Fibroblast of skin of back (primary cell): ENCODE measurements at regions not wholly inside any gene's neighbourhood (a gene's known extent, or its start where the extent isn't known, plus 50 kb on each side); places are given as distances from the start of the nearest gene placed in this dataset.

Experiments used
- DNase-seq: peaks from one replicate; pipeline ENCODE4 v3.0.0-alpha.2; 2013

DNA sequence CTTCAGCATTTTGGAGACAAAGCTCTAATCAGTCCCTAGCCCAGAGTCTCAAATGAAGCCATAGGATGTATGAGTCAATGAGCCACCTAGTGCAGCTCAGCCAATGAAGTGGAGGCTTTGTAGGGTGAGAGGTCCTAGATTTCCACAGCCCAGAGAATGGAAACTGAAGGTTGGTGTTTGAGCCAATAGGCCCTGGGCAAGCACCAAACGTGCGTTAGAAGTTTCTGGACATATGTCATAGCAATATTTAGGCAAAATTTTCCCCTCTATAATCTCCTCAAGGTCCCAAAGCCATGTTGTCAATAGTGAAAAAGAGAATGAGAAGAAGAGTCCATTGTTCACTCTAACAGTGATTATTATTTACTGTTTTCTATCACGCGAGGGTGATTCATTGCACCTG is 361.3 kb downstream of the PLPP3 start:
- DNase-seq = no peak

DNA sequence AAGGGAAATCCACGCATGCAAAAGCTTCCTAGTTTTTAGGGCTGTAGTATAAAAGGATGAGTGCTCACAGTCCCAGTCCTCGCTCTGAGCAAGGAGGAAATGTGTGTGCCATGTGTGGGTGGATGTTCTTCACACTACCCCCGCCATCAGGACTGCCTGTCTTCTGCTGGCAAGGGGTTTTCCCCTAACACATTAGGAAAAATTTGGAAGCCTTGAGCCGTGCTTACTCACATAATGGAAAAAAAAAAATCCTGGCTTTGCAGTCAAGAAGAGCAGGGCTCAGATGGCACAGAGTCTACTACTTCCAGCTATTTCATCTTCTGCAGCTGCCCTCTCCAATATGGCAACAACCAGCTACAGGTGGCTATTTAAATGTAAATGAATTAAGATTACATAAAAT is 363.1 kb downstream of the PLPP3 start:
- DNase-seq = peak; percentile 7

GRCh38 chr1:56215771-56216170 is 363.6 kb downstream of the PLPP3 start:
- DNase-seq = peak; percentile 14

DNA sequence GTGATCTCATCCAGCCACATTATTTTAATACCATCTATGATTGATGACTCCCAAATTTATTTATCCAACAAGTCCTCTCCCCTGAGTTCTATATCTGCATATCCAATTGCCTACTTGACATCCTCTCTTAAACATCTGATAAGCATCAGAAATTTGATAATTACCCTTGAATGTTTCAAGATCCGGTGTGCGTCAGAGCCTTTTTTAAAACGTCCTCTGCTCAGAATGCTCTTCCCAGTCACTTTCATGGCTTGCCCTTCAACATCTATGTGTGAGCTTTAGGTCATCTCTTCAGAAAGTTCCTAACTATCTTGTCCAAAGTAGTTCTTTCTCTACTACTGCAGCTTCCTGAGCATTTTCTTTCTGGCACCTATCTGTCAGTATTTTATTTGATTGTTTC is 364.3 kb downstream of the PLPP3 start:
- DNase-seq = no peak

DNA sequence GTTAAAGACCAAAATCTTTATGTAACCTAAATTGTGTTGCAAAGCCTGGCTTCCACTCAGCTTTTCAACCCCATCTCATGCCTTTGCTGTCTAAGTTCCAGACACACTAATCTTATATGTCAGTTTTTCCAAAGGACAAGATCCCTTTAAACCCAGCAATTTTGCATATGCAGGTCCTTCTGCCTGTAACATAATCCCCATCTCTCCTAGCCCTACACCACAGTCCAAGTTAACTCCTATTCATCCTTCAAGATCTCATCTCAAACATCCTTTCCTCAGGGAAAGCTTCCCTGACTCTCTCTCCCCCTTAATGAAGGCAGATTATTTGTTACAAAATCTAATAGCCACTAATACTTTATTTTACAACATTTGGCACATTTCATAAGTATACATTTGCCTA is 366.3 kb downstream of the PLPP3 start:
- DNase-seq = no peak

DNA sequence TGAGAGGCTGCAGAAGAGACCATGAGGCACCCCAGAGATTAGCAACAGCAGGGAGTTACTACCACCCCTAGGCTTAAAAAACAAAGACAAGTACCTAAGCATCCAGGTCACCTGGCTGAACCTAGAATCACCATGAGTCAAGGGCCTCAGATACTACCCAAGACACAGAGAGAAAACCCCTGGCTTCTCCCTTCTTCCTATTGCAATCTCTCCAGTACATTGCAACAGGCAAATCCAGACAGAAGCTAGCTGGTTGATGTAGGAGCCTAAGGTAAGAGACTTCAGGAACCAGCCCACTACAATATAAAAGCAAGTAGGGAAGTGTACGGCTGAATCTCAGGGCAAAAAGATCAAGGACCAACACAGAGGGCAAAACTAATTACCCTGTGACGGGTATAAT is 367.2 kb downstream of the PLPP3 start:
- no peak for DNase-seq

GRCh38 chr1:56206391-56206790 is 373.0 kb downstream of the PLPP3 start:
- no peak for DNase-seq

DNA sequence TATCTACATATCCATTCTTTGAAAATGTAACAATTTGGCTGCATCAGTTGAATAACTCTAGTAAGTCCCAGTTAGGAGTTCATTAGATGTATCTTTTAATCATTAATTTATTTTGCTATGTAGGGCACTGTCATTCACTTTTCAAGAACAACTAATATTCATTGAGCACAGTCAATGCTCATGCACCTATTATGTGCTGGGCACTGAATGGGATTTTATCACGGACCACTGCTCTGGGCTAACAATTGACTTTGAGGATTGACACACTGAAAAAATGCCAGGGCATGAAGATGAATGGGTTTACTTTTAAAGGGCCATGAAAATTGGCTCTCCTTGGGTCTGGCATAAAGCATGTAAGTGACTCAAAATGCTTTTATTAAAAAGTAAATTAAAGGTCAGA is 375.2 kb downstream of the PLPP3 start:
- no peak for DNase-seq

DNA sequence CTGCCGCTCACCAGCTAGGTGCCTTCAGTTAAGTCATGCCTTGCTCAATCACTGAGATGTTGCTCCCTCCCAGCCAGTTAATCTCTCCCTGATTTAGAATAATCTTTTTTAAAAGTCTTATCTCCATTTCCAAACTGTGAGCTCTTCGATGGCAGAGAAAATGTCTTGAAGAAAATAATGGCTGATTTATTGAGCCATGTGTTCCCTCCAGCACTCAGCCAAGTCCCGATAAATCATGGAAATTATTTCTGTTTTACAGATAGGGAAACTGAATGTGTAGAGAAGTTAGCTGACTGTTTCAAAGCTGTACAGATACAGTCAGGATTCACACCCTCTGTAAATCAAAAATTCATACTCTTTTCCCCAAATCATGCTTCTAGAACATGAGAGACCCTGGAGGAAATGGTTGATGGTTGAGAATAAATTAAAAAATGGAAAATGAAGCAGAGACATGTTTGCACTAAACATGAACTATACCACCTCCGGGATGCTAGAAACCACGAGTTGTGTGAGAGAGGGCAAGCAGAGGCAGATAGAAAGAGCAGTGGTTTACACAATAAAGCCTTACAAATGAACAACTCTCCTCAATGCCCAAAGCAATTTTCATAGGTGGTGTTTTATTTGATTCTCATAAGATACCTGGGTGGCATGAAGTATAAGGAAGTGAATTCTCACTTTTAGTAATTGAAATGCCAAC is 376.4 kb downstream of the PLPP3 start:
- no peak for DNase-seq

DNA sequence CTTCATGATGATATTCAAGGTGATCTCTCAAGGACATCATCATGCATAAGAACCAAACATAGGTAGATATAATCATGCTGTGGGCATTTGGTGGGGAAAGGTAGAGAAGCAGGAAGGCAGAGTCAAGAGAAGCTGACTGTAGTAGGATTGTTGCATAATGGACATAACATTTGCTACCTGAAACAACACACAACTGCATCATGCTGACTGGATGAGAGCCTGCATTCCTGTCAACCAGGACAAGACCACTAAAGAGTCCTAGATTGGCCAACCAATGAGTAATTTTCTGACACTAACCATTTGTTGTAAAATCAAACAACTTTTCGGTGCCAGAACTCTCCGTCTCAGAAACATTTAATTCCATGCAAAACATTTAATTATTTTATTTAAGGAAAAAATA is 377.2 kb downstream of the PLPP3 start:
- DNase-seq = no peak

DNA sequence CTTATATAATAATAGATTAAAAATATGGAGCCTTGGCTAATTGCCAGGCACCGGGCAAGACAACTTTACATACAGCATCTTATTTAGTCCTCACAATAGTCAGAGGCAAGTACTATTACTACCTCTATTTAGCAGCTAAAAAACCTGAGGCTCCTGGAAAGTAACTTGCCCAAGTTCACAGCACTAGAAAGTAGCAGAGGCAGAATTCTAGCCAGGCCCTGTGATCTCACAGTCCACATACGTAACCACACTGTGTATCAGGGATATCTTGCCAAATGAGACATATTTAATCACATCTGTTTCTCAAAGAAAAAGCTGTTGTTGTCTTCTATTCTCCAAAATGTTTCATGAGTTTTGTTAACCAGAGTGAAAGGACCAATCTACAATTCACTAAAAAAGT is 378.5 kb downstream of the PLPP3 start:
- no peak for DNase-seq

DNA sequence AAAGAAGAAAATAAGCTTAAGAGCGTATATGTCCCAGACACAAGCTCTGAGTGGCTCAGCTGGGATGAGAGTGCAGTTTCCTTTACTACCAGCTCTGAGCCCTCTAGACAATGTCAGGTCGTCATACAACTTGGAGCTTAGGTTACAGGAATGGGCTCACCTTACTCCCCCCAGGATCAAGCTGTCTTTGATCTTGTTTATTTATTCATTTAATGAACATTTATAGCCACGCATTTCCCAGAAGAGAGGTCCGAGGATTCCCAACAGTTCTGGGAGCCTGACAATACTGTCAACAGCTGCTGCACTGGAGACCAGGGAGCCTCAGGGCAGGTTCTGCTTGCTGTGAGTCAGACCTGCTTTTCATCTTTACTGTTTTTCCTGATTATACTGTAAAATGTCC is 378.9 kb downstream of the PLPP3 start:
- no peak for DNase-seq

DNA sequence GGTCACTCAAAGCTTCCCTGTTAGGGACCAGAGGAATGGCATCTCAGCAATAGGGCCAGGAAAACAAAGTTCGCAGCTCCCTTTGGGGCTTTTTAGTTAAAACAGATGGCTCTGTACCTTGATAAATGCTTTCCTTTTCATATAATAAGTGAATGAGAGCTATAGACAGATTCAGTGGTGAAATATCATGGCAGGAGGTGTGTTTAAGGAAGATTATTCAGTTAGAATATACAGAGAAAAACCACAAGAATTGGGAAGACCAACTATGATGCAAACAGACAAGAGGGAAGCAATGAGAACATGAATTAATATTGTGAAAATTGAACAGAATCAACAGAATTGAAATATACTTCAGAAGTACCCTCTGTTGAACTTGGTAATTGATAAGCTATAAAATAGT is 379.4 kb downstream of the PLPP3 start:
- DNase-seq = no peak

DNA sequence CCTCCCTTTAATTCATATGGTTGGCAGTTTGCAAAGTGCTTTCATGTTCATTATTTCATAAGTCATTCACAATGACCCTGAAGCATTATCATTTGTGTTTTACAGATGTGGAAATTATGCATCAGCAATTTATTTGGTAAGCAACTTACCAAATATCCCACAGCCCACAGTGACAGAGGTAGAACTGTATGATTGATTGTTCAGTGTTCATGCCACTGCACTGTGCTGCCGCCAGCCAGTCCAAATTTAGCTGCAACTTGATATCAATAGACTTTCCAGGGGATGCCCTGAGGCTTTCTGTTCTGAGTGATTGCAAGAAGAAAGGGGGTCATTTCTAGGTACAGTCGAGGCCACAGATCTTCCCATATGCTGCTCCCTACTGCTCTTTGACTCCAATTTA is 380.3 kb downstream of the PLPP3 start:
- no peak for DNase-seq

DNA sequence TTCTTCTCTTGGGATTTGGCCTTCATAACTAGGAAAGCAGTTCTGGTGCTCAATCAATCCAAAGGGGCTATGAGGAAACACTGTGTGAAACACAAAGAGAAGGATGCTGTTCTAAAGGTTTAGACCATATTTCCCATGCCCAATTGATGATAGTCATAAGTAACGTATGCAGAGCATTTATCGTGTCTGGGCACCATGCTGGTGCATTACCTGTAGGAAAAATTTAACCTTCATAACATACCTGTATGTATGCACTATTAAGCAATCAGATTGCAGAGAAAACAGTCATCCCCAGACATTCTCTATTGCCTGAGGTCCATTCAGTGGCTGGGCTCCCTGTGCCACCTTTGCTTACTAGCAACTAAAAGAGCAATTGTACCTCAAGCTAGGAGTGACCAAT is 381.4 kb downstream of the PLPP3 start:
- no peak for DNase-seq

DNA sequence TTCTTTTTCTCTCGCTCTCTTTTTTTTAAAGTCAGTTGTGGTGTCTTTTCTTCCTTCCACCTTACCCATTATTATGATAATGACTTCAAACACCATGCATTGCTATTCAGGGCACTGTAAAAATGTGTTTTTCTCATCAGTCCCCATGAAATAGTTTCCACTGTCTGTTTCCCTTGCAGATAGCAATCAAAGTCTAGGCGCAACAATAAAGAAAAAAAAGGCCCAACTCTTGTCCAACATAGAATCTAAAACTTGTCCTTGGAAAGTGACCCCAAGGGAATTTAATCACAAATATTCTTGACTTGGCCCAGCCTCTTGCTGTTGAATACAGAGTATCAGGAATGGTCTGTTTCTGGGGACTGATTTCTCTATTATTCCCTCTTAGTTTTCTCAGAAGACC is 382.5 kb downstream of the PLPP3 start:
- no peak for DNase-seq

- DNase-seq = no peak
Observed at GRCh38 chr1:56194701-56195300, 384.6 kb downstream of the PLPP3 start.

DNA sequence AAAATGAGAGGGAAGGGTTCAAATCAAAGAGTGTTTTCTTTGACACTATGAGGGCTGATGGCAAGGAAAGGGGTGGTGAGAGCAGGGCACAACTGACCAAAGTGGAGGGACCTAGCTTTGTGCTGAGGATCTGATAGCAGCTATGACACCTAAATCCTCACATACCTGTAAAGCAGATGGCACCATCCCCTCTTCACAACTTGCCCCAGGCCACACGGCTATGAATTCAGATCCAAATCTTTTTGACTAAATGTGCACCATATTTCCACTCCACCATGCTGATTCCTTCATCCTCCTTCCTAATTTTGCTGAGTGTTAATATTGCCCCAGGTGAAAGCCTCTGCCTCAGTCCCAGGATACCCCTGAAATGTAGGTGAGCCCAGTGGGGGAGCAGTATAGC is 385.7 kb downstream of the PLPP3 start:
- no peak for DNase-seq

DNA sequence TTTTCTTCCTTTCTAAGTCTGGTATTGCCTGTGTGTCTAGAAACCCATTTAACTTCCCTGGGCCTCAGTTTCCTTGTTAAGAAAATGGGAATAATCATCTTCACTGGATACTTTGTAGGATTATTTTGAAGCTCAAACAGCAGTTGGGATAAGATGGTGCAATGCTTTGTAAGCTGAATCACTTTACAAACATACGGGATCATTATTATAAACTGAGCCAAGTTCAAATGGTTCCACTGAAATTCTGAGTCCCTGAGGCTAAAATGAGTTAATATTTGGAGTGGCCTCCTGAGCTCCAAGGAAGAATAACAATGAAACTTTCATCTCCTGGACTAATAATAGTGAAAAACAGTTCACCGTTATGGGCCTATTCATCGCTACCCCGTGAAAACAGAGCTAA is 388.0 kb downstream of the PLPP3 start:
- DNase-seq = peak; percentile 57

DNA sequence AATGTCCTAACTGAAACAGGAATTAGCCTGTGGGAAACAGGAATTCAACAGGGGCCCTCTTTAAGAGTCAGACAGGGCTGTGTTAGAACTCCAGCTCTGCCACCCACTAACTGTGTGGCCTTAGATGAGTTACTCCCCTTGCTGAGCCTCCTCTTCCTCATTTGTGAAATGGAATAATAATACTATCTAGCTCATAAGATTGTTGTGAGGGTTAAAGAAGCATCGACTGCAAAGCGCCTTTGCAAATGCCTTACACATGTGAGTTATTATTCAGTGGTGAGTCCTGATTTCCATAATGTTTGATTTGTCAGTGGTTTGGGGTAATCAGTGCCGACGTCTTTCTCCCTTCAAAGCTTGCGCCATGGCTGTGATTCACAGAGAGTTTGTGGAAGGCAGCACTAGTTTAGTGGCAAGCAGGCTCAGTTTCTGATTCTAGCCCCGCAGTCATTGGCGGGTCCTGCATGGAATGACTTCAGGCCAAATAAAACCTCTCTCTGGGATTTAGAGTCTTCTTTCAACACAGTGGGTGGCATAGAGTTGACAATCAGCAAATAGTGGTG is 388.5 kb downstream of the PLPP3 start:
- peak; percentile 60 for DNase-seq

- DNase-seq = no peak
Observed at GRCh38 chr1:56189946-56190805, 389.2 kb downstream of the PLPP3 start.

DNA sequence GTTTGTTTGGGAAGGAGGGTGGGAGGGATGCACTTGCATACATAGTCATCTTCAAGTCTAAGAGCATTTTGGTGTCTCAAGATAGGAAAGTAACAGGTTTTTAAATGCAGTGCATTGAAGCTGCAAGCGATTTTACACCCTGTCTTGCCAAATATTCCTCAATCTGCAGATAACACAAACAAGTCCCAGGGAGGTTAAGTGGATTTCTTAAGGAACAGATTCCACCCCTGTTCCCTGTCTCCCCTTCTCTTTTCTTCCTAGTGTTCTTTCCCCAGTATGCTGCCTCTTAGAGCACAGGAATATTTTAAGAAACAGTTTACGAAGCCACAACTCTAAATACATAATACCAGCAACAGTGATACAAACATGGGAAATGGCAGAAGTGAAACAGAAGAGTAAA is 389.9 kb downstream of the PLPP3 start:
- DNase-seq = no peak

DNA sequence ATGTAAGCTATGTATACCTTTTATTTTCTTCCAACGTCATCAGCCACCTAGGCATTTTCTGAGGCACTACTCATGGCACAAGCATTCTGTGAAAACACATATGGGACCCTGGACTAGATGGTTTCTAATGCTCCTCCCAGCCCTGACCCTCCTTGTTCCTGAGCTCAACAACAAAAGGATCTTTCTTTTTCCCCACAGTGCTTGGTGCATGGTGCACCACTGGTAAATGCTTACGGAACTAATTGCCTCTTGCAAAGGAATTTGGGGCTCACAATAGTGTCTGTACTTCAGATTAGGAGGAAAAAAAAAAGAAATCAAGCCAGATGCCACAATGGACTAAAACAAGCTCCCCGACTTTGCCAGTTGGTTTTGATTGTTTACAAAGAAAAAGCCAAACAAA is 390.5 kb downstream of the PLPP3 start:
- no peak for DNase-seq

DNA sequence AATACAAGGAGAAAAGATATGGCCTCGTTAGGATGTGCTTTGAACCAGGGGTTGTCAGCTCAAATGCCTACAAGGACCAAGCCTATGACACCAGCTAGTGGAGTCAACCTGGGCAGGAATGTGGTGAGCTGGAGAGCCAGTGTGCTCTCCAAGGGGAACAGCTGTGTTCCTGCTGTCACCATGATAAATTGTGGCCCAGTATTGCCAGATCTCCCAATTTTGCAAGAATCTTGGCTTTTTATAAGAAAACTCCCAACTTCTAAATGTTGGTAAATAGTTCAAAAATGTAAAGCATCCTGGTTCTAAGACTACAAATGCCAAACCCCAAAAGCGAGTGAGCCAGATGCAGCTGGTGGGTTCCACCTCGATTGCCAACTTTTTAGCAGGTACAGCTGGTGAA is 391.1 kb downstream of the PLPP3 start:
- DNase-seq = no peak
